Liver (tissue), 8 donors: ENCODE measurements at regions not wholly inside any gene's neighbourhood (a gene's known extent, or its start where the extent isn't known, plus 50 kb on each side); places are given as distances from the start of the nearest gene placed in this dataset.

Source experiments
- DNase-seq: peaks from one replicate; pipeline ENCODE4 v3.0.0-alpha.2; 2017; ENCODE audit warnings: low spot score
- H3K27ac ChIP-seq, 2 donors: one replicate each; pipeline ENCODE4 v1.7.0; 2013; ENCODE audit warnings: inconsistent platforms in 2 of 2, low read length in 2 of 2, control low read depth in 1 of 2, low read depth in 1 of 2, mild to moderate bottlenecking in 1 of 2
- H3K27me3 ChIP-seq, 4 donors: one replicate each; pipeline versions ENCODE4 v1.6.1 to v1.7.0; 2013; ENCODE audit warnings: low read length in 3 of 4, inconsistent platforms in 1 of 4, mild to moderate bottlenecking in 1 of 4, moderate library complexity in 1 of 4; ENCODE audit not compliant: control insufficient read depth in 4 of 4, insufficient read depth in 4 of 4
- H3K36me3 ChIP-seq, 4 donors: one replicate each; pipeline versions ENCODE4 v1.6.1 to v1.7.0; 2013; ENCODE audit warnings: low read length in 3 of 4, mild to moderate bottlenecking in 3 of 4, low read depth in 1 of 4, moderate library complexity in 1 of 4; ENCODE audit not compliant: control insufficient read depth in 4 of 4, insufficient read depth in 3 of 4
- H3K4me1 ChIP-seq, 4 donors: one replicate each; pipeline versions ENCODE4 v1.6.1 to v1.7.0; 2013; ENCODE audit warnings: low read length in 3 of 4, mild to moderate bottlenecking in 3 of 4, moderate library complexity in 1 of 4; ENCODE audit not compliant: control insufficient read depth in 4 of 4, insufficient read depth in 4 of 4
- H3K4me3 ChIP-seq, 3 donors: one replicate each; pipeline versions ENCODE4 v1.6.1 to v1.7.0; 2013; ENCODE audit warnings: low read length in 3 of 3, control low read depth in 1 of 3, low read depth in 1 of 3, mild to moderate bottlenecking in 1 of 3
- H3K9ac ChIP-seq, 2 donors: one replicate each; pipeline ENCODE4 v1.7.0; 2013; ENCODE audit warnings: low read length in 2 of 2, mild to moderate bottlenecking in 2 of 2, moderate library complexity in 2 of 2, control low read depth in 1 of 2, low read depth in 1 of 2
- H3K9me3 ChIP-seq, 4 donors: one replicate each; pipeline versions ENCODE4 v1.6.1 to v1.7.0; 2013; ENCODE audit warnings: low read length in 3 of 4; ENCODE audit not compliant: control insufficient read depth in 4 of 4
- ATF3 ChIP-seq: IDR thresholded peaks from 2 replicates; pipeline ENCODE4 v1.6.1; 2016; ENCODE audit warnings: antibody characterized with exemption
- CTCF ChIP-seq: fragments of 150-350 bp; IDR thresholded peaks from 2 replicates; pipeline ENCODE4 v1.5.1; 2017; ENCODE audit warnings: improper control_type of control experiment, low read depth, low read length; ENCODE audit not compliant: missing input control
- EGR1 ChIP-seq, 2 donors: IDR thresholded peaks; 2 replicates each; pipeline ENCODE4 v1.6.1; 2016 to 2018; ENCODE audit warnings: antibody characterized with exemption in 2 of 2, low read depth in 2 of 2
- FOXA1 ChIP-seq: IDR thresholded peaks from 2 replicates; pipeline ENCODE4 v1.6.1; 2016; ENCODE audit warnings: antibody characterized with exemption
- FOXA2 ChIP-seq: IDR thresholded peaks from 2 replicates; pipeline ENCODE4 v1.6.1; 2016; ENCODE audit warnings: antibody characterized with exemption
- GABPA ChIP-seq, 2 donors: IDR thresholded peaks in 1 of 2; conservative IDR thresholded peaks in 1 of 2; 2 replicates each; pipeline ENCODE4 v1.6.1; 2016; ENCODE audit warnings: antibody characterized with exemption in 2 of 2, mild to moderate bottlenecking in 1 of 2, moderate library complexity in 1 of 2
- HNF4A ChIP-seq, 2 donors: conservative IDR thresholded peaks; 2 replicates each; pipeline ENCODE4 v1.6.1; 2016; ENCODE audit warnings: antibody characterized with exemption in 2 of 2, mild to moderate bottlenecking in 2 of 2
- HNF4G ChIP-seq: IDR thresholded peaks from 2 replicates; pipeline ENCODE4 v1.6.1; 2016; ENCODE audit warnings: antibody characterized with exemption
- JUND ChIP-seq, 2 donors: IDR thresholded peaks; 2 replicates each; pipeline ENCODE4 v1.6.1; 2016; ENCODE audit warnings: antibody characterized with exemption in 2 of 2
- MAX ChIP-seq: IDR thresholded peaks from 2 replicates; pipeline ENCODE4 v1.6.1; 2016; ENCODE audit warnings: antibody characterized with exemption
- NR2F2 ChIP-seq: IDR thresholded peaks from 2 replicates; pipeline ENCODE4 v1.6.1; 2016; ENCODE audit warnings: antibody characterized with exemption
- RAD21 ChIP-seq, 2 donors: IDR thresholded peaks; 2 replicates each; pipeline ENCODE4 v1.6.1; 2016; ENCODE audit warnings: antibody characterized with exemption in 2 of 2, mild to moderate bottlenecking in 2 of 2
- REST ChIP-seq: IDR thresholded peaks from 2 replicates; pipeline ENCODE4 v1.6.1; 2016; ENCODE audit warnings: antibody characterized with exemption, mild to moderate bottlenecking
- RXRA ChIP-seq, 2 donors: IDR thresholded peaks; 2 replicates each; pipeline ENCODE4 v1.6.1; 2017 to 2018; ENCODE audit warnings: antibody characterized with exemption in 2 of 2, mild to moderate bottlenecking in 1 of 2
- SP1 ChIP-seq: IDR thresholded peaks from 2 replicates; pipeline ENCODE4 v1.6.1; 2018; ENCODE audit warnings: antibody characterized with exemption, mild to moderate bottlenecking
- TAF1 ChIP-seq: conservative IDR thresholded peaks from 2 replicates; pipeline ENCODE4 v1.6.1; 2016; ENCODE audit warnings: antibody characterized with exemption, mild to moderate bottlenecking
- YY1 ChIP-seq: IDR thresholded peaks from 2 replicates; pipeline ENCODE4 v1.6.1; 2016; ENCODE audit warnings: antibody characterized with exemption, mild to moderate bottlenecking
- ZBTB33 ChIP-seq: IDR thresholded peaks from 2 replicates; pipeline ENCODE4 v1.6.1; 2016; ENCODE audit warnings: antibody characterized with exemption
- WGBS: extraction: QIAGEN DNeasy Blood & Tissue Kit; methylation state at CpG from one replicate; pipeline ENCODE4 v1.1.7; 2013; 5-methylcytosine and 5-hydroxymethylcytosine counted together
- donor health status: healthy.
- donor health status: healthy.
- donor health status: healthy.
- donor health status: healthy.
- donor health status: healthy.

- 65% methylated on average over 2 of the region's 2 CpGs for WGBS
- Histone ChIP-seq H3K9me3 (peaks cover 0 to 3% (median 0%) of the 10 kb centered on the region in 4 donors), H3K4me3 (no peak overlapping the region), H3K27ac (no peak overlapping the region), H3K4me1 (peaks cover 3 to 18% (median 16%) of the 10 kb centered on the region in 4 donors), H3K9ac (no peak overlapping the region), H3K36me3 (no peaks in the 10 kb centered on the region), H3K27me3 (no peaks in the 10 kb centered on the region)
- TF ChIP-seq RAD21 (IDR thresholded peaks at IDR 0.05) (no peak), EGR1 (IDR thresholded peaks at IDR 0.05; ENCODE audit: low read depth in 2 of 2) (no peak), HNF4G (no peak), FOXA2 (no peak), YY1 (no peak), NR2F2 (no peak), REST (no peak), ZBTB33 (no peak), TAF1 (no peak), CTCF (no peak), MAX (no peak), HNF4A (conservative IDR thresholded peaks at IDR 0.05) (no peak), SP1 (no peak), FOXA1 (no peak), GABPA (IDR thresholded peaks at IDR 0.05 in 1 of 2, conservative IDR thresholded peaks at IDR 0.05 in 1 of 2) (no peak), JUND (IDR thresholded peaks at IDR 0.05) (no peak), RXRA (IDR thresholded peaks at IDR 0.05) (no peak), ATF3 (no peak)
- DNase-seq, result no peak
Observed at GRCh38 chr16:51697454-51697853, 546.4 kb upstream of the SALL1 start.
